Esophagus squamous epithelium (tissue), 4 donors: ENCODE measurements at regions not wholly inside any gene's neighbourhood (a gene's known extent, or its start where the extent isn't known, plus 50 kb on each side); places are given as distances from the start of the nearest gene placed in this dataset.
"Not testable (repeated sequence)": the region's sequence is repeated elsewhere in the genome, so short reads cannot be mapped to it uniquely, and the experiment has no call there.

ENCODE experiments used
- CTCF ChIP-seq, 6 experiments: fragments of 450-650 bp in 4 of 6; fragments of 200-600 bp in 2 of 6; sonication (generic) in 2 of 6; IDR thresholded peaks; one replicate each; pipeline ENCODE4 v1.5.1; 2016 to 2019; ENCODE audit warnings: antibody characterized with exemption in 6 of 6, mild to moderate bottlenecking in 4 of 6, moderate library complexity in 4 of 6
- POLR2A ChIP-seq, 4 donors: fragments of 450-650 bp; IDR thresholded peaks; one replicate each; pipeline ENCODE4 v1.6.1; 2017; ENCODE audit warnings: antibody characterized with exemption in 4 of 4, mild to moderate bottlenecking in 4 of 4, moderate library complexity in 3 of 4

- TF ChIP-seq CTCF, POLR2A (IDR thresholded peaks at IDR 0.05): not testable (repeated sequence)
Observed at GRCh38 chr4:181030135-181030921, 1212.9 kb upstream of the TENM3 start.
